ENCODE measurements at regions not wholly inside any gene's neighbourhood (a gene's known extent, or its start where the extent isn't known, plus 50 kb on each side); places are given as distances from the start of the nearest gene placed in this dataset.

GRCh38 chr5:108531367-108532128 lies 149.7 kb upstream of the FBXL17 start:
- no peaks in the 10 kb centered on the region for H3K36me3 ChIP-seq (ENCODE audit: control insufficient read depth in 1 of 2, insufficient read depth in 2 of 2, low read length in 2 of 2)
- no peak overlapping the region for H3K27ac ChIP-seq (ENCODE audit: low read depth, low read length)
- POLR2A ChIA-PET = no interaction called here
- ATAC-seq = no peak
- CTCF ChIA-PET = no interaction called here
- H3K27me3 ChIP-seq (ENCODE audit: insufficient read depth, low read length) = no peaks in the 10 kb centered on the region
- no peak overlapping the region for H3K9ac ChIP-seq (ENCODE audit: low read length)
- no peaks in the 10 kb centered on the region for H4K20me1 ChIP-seq (ENCODE audit: insufficient read depth)
- H3K9me2 ChIP-seq (ENCODE audit: insufficient read depth) = no peaks in the 10 kb centered on the region
- no TSS peak for BruUV-seq (replicated peaks)
- H2AFZ ChIP-seq (ENCODE audit: low read depth, low read length, poor library complexity, severe bottlenecking) = no peak overlapping the region
- intact Hi-C loops (cut with micrococcal nuclease) = no loop called here
- H3K9me3 ChIP-seq (ENCODE audit: control insufficient read depth in 1 of 2, insufficient read depth in 1 of 2, low read depth in 1 of 2, low read length in 2 of 2) = no peaks in the 10 kb centered on the region
- DNase-seq (ENCODE audit: low read depth, low spot score) = no peak
- no peak overlapping the region for H3K4me3 ChIP-seq (replicated peaks in 1 of 2; ENCODE audit: low read depth in 1 of 2, low read length in 2 of 2)
- H3K4me1 ChIP-seq (ENCODE audit: control insufficient read depth in 1 of 2, insufficient read depth in 2 of 2, low read length in 2 of 2) = no peaks in the 10 kb centered on the region
- no peak overlapping the region for H3K4me2 ChIP-seq (ENCODE audit: low read length)
- RAD21 ChIA-PET (ENCODE audit: low non-redundant PET in 1 of 2, low total read pairs in 2 of 2, uncharacterized antibody in 2 of 2, unreplicated experiment in 2 of 2) = no interaction called here
- TF ChIP-seq FOSL1 (IDR thresholded peaks at IDR 0.05; ENCODE audit: low read depth) (no peak), MAX (IDR thresholded peaks at IDR 0.05) (no peak), CEBPB (IDR thresholded peaks at IDR 0.05; ENCODE audit: low read depth) (no peak), POLR2A (IDR thresholded peaks at IDR 0.05; ENCODE audit: borderline replicate concordance, extremely low read depth, insufficient read depth, insufficient read length) (no peak), REST (IDR thresholded peaks at IDR 0.05; ENCODE audit: low read depth) (no peak), ZFX (IDR thresholded peaks at IDR 0.05) (no peak), CBX3 (IDR thresholded peaks at IDR 0.05; ENCODE audit: low read depth) (no peak), EZH2phosphoT487 (IDR thresholded peaks at IDR 0.05; ENCODE audit: borderline replicate concordance) (no peak), ZNF274 (IDR thresholded peaks at IDR 0.05; ENCODE audit: low read depth, low read length) (no peak), RAD21 (IDR thresholded peaks at IDR 0.05; ENCODE audit: low read depth) (no peak), JUND (IDR thresholded peaks at IDR 0.05) (no peak), ZBTB33 (IDR thresholded peaks at IDR 0.05; ENCODE audit: extremely low read depth, insufficient replicate concordance, low read length) (no peak), TCF7L2 (IDR thresholded peaks at IDR 0.05; ENCODE audit: borderline replicate concordance, extremely low read depth, insufficient read depth, insufficient read length) (no peak), EGR1 (IDR thresholded peaks at IDR 0.05; ENCODE audit: low read depth) (no peak), CTCF (IDR thresholded peaks at IDR 0.05 in 2 of 3, conservative IDR thresholded peaks at IDR 0.05 in 1 of 3; ENCODE audit: borderline replicate concordance in 1 of 3, insufficient read depth in 1 of 3, low read depth in 2 of 3, low read length in 2 of 3) (no peak), POLR2AphosphoS5 (IDR thresholded peaks at IDR 0.05; ENCODE audit: low read depth, low read length) (no peak)
- H3K79me2 ChIP-seq (ENCODE audit: insufficient read depth, low read length) = no peaks in the 10 kb centered on the region
